Head of caudate nucleus (tissue), 42 donors: ENCODE measurements at regions not wholly inside any gene's neighbourhood (a gene's known extent, or its start where the extent isn't known, plus 50 kb on each side); places are given as distances from the start of the nearest gene placed in this dataset.

ENCODE experiments used
- DNase-seq, 42 donors: peaks; one replicate each; pipeline versions ENCODE4 v3.0.0 to v3.0.0-alpha.2; 2020 to 2021; ENCODE audit warnings: mixed read lengths in 7 of 42
- intact Hi-C: fragments of 100-400 bp; cut with DNase I; formaldehyde crosslinking; loops from one replicate; pipeline ENCODE4 v1.15.0; 2022

DNA sequence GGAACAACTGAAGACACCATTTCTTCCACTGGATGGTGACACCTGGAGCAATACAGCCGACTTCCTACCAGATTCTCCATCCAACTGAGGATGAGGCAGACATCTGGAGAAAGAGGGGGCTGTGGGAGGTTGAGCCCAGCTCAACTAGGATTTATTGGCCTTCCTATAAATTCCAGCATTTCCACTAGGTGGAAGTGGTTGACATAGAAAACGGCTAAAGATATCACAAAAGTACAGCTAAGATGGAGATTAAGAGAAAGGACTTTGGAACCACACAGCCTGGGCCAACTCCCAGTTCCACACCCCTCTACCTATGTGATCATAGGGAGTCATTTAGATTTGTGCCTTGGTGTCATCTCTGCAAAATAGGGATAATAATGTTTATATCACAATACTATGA is 61.3 kb upstream of the CAV2 start:
- DNase-seq = no peak
- intact Hi-C loops = no loop called here

DNA sequence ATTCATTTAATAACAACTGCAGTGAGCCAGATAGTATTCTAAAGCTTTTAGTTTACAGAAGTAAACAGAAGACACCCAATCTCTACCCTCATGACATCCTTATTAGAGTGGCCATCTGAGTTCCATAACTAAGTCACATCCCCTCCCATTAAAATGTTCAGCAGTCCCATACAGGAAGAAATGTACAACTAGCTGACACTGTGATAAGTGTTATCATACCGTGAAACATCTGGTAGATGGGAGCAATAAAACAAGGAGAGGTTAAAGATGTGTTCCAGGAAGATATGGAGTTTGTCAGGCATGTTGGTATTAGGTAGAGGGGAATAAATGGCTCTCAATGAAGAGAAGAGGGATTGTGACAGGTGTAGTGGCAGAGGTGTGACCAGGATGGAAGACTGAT is 60.5 kb upstream of the CAV2 start:
- intact Hi-C loops = no loop called here
- no peak for DNase-seq

GRCh38 chr7:116439841-116440549 is 59.5 kb upstream of the CAV2 start:
- no peak for DNase-seq
- intact Hi-C loops = no loop called here

GRCh38 chr7:116441534-116441933 is 58.0 kb upstream of the CAV2 start:
- DNase-seq = no peak
- intact Hi-C loops = no loop called here

GRCh38 chr7:116443101-116443523 is 56.4 kb upstream of the CAV2 start:
- no peak for DNase-seq
- intact Hi-C loops = no loop called here

DNA sequence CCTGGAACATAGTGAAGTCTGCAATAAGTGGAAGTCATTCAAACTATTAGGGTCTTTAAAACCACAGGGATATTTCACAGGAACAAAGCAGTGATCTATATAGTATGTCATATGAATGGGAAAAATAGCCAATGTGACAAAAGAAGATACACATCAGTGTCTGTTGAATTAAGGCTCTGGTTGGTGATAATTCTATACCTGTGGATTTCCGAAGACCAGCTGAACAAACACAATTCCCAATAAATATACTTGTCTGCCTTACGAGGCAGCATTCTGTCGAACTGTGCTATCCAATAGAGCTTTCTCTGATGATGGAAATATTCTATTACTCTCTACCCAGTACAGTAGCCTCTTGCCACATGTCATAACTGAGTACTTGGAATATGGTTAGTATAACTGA is 55.9 kb upstream of the CAV2 start:
- intact Hi-C loops = no loop called here
- DNase-seq = no peak

DNA sequence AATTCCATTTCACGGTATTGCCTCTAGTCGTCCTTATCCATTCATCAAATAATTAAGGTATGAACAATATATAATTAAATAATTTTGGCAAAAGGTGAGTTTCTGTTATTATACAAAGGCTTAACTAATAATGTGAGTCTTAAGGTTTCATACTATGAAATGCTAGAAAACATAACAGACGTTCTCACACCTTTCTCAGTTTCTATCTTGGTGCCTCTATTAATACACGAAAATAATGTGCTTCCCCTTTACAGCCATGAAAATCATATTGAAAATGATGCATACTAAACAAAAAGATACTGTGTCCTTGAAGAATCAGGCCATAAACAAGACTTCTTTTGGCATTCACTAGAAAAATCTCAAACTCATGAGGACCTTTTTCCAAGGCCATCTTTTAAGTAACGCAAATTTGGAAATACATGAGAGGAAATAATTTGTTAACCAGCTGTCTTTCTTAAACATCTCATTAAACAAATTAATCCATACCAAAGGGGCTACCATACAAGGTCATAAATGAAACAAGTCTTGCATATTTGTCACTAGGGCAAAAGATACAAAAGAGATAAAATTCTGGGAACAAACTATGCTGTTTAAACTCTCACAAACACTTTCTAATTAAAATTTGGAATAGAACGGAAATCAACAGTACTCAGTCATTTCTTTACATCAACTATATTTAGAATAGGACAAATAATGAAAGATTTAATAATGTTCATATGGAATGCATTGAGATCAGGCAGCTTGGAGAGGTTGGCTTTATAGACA is 53.9 kb upstream of the CAV2 start:
- intact Hi-C loops = no loop called here
- DNase-seq = no peak

DNA sequence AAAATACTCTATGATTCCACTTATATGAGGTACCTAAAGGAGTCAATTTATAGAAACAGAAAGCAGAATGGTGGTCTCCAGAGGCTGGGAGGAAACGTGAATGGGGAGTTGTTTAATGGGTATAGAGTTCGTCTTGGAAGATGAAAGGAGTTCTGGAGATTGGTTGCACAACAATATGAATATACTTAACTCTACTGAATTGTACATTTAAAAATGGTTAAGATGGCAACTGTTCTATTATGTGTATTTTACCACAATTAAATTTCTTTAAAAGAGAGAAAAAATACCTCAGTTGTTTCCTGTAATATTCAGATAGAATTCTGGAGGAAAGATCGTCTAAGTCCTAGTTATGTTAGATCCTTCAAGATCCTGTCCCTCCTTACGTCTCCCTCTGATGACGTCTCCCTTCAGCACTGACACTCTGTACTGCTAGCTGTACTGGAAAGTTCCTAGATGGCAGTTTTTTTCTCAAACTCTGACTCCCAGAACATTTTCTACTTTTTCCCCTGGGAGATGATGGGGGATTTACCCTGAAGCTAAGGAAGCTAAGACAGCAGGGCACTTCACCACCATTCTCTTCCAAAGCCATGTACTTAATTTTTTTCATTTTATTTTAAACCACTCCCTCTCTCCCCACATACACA is 53.2 kb upstream of the CAV2 start:
- intact Hi-C loops = no loop called here
- no peak for DNase-seq

GRCh38 chr7:116447436-116447835 is 52.1 kb upstream of the CAV2 start:
- intact Hi-C loops = no loop called here
- no peak for DNase-seq

GRCh38 chr7:116447966-116448839 is 51.3 kb upstream of the CAV2 start:
- intact Hi-C loops = no loop called here
- DNase-seq = no peak

DNA sequence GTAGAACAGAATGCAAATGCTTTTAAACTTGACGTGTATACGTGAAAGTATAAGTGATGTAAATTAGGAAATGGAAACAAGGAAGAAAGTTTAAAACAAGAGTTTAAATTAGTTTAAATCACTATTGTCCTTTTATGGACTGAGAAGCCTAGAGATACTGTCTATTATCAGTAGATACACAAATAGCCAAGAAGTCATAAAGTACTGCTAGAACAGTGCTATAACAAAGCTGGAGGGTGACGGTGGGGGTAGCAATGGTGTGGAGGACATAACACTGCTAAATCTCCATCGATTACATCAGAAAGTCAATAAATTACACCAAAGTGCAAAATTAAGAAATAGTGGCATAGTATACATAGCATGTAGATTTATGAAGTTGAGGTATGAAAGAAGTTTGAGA is 50.1 kb upstream of the CAV2 start:
- DNase-seq = no peak
- intact Hi-C loops = no loop called here
